Keratinocyte (primary cell): ENCODE measurements at regions not wholly inside any gene's neighbourhood (a gene's known extent, or its start where the extent isn't known, plus 50 kb on each side); places are given as distances from the start of the nearest gene placed in this dataset.

Source experiments
- EZH2 ChIP-seq: IDR thresholded peaks from one replicate; pipeline ENCODE4 v1.6.1; 2012; ENCODE audit warnings: inconsistent platforms, mild to moderate bottlenecking, low read length, moderate library complexity
- TF ChIP-seq, protein P1 (sequence below), 3 experiments: IDR thresholded peaks in 1 of 3; conservative IDR thresholded peaks in 1 of 3; optimal IDR thresholded peaks in 1 of 3; 2 replicates in 2 of 3; 3 replicates in 1 of 3; pipeline versions ENCODE3 to v1.5.1; 2011; ENCODE audit warnings: low read length in 3 of 3, mild to moderate bottlenecking in 3 of 3, moderate library complexity in 2 of 3, control low read depth in 1 of 3, inconsistent platforms in 1 of 3; ENCODE audit not compliant: insufficient read depth in 2 of 3; ENCODE audit errors: extremely low read depth in 1 of 3

- TF ChIP-seq, protein P1, sequence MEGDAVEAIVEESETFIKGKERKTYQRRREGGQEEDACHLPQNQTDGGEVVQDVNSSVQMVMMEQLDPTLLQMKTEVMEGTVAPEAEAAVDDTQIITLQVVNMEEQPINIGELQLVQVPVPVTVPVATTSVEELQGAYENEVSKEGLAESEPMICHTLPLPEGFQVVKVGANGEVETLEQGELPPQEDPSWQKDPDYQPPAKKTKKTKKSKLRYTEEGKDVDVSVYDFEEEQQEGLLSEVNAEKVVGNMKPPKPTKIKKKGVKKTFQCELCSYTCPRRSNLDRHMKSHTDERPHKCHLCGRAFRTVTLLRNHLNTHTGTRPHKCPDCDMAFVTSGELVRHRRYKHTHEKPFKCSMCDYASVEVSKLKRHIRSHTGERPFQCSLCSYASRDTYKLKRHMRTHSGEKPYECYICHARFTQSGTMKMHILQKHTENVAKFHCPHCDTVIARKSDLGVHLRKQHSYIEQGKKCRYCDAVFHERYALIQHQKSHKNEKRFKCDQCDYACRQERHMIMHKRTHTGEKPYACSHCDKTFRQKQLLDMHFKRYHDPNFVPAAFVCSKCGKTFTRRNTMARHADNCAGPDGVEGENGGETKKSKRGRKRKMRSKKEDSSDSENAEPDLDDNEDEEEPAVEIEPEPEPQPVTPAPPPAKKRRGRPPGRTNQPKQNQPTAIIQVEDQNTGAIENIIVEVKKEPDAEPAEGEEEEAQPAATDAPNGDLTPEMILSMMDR (optimal IDR thresholded peaks at IDR 0.05 in 1 of 3, IDR thresholded peaks at IDR 0.05 in 1 of 3, conservative IDR thresholded peaks at IDR 0.05 in 1 of 3; ENCODE audit: extremely low read depth in 1 of 3, insufficient read depth in 2 of 3, low read length in 3 of 3): no peak
- TF ChIP-seq EZH2: no peak
Observed at GRCh38 chr11:69935941-69936505, 116.8 kb upstream of the FGF3 start.
